ENCODE measurements at regions not wholly inside any gene's neighbourhood (a gene's known extent, or its start where the extent isn't known, plus 50 kb on each side); places are given as distances from the start of the nearest gene placed in this dataset.

GRCh38 chr11:28684011-28684586, 575.9 kb downstream of the METTL15 start:
- H3K27ac ChIP-seq (ENCODE audit: low read length), result no peak overlapping the region
- DNase-seq, result no peak
- no peaks in the 10 kb centered on the region for H3K4me1 ChIP-seq (ENCODE audit: control insufficient read depth, insufficient read depth, low read length)
- no peaks in the 10 kb centered on the region for H3K9me3 ChIP-seq (replicated peaks; ENCODE audit: control insufficient read depth, low read depth, low read length)
- H3K27me3 ChIP-seq (ENCODE audit: control insufficient read depth, insufficient read depth, low read length), result no peaks in the 10 kb centered on the region
- WGBS (ENCODE audit: insufficient coverage), result 13% methylated on average over 1 of the region's 4 CpGs
- H3K36me3 ChIP-seq (ENCODE audit: control insufficient read depth, insufficient read depth, low read length), result no peaks in the 10 kb centered on the region
- no peak overlapping the region for H3K4me3 ChIP-seq (ENCODE audit: low read length)

DNA sequence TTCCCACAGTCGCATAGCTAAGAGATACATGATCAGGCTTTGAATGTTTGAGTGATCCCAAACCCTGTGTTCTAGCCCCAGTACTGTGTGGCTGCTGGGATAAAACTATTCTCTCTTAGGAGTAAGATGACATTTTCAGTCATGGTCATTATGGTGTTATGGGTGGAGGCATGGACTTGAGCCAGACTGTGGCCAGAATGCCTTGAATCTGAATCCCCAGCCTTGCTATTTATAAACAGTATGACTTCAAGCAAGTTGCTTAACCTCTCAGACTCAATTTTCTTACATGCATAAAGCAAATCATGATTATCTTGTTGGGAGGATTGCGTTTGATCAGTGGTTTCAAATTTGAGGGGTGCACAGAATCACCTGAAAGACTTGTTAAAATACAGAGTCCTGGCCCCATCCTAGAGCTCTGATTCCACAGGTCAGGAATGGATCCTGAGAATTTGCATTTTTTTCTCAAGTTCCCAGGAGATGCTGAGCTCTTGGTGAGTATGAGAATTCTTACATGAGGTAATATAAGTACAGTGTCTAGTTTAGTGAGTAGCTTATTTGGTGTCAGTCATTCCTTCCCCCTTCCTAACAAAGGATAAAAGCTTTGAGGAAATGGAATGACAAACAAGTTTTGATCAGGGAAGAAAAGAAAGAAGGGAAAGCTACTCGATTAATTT, 571.7 kb downstream of the METTL15 start:
- no peak overlapping the region for H3K27ac ChIP-seq (ENCODE audit: low read length)
- H3K4me1 ChIP-seq (ENCODE audit: control insufficient read depth, insufficient read depth, low read length), result no peaks in the 10 kb centered on the region
- H3K36me3 ChIP-seq (ENCODE audit: control insufficient read depth, insufficient read depth, low read length), result no peaks in the 10 kb centered on the region
- WGBS (ENCODE audit: insufficient coverage), result 80% methylated on average over 1 of the region's 3 CpGs
- no peaks in the 10 kb centered on the region for H3K27me3 ChIP-seq (ENCODE audit: control insufficient read depth, insufficient read depth, low read length)
- DNase-seq, result no peak
- no peak overlapping the region for H3K4me3 ChIP-seq (ENCODE audit: low read length)
- no peaks in the 10 kb centered on the region for H3K9me3 ChIP-seq (replicated peaks; ENCODE audit: control insufficient read depth, low read depth, low read length)

DNA sequence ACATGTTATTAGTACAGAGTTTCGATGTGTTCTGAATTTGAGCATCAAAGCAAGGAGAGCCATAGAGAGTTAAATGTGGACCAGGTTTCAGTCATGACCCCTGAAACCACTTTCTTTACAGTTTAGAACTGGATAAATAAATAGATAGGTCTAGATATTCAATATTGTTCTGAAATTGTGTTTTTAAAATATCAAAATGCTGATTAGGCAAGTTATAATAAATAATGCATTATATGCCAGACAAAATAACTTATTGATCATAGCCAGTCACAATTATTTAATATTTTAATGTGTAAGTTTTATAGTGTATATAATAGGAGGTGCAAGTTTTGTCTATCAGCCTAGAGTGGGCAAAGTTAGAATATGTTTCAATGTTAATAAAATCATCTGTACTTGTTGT, 569.5 kb downstream of the METTL15 start:
- WGBS (ENCODE audit: insufficient coverage), result no CpG with 5 or more reads among the region's 1 CpG
- H3K9me3 ChIP-seq (replicated peaks; ENCODE audit: control insufficient read depth, low read depth, low read length), result no peaks in the 10 kb centered on the region
- no peaks in the 10 kb centered on the region for H3K27me3 ChIP-seq (ENCODE audit: control insufficient read depth, insufficient read depth, low read length)
- no peaks in the 10 kb centered on the region for H3K36me3 ChIP-seq (ENCODE audit: control insufficient read depth, insufficient read depth, low read length)
- no peaks in the 10 kb centered on the region for H3K4me1 ChIP-seq (ENCODE audit: control insufficient read depth, insufficient read depth, low read length)
- H3K4me3 ChIP-seq (ENCODE audit: low read length), result no peak overlapping the region
- H3K27ac ChIP-seq (ENCODE audit: low read length), result no peak overlapping the region
- no peak for DNase-seq

DNA sequence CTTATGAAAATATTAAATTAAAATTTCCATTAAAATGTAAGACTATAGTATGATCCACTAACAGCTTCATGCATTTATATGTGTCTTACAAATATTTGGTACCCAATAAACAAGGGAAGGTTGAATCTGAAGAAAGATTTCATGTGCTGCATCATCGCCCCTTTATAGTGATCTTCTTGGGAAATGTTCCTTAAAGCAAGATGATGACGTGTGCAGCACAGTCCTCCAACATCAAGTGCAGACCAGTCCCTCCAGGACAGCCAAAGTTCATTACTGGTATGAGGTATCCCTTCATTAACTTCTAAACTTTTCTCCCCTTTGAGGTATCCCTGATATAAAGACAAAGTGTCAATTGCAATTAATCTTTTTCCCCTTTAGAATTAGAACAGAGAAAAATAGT, 567.0 kb downstream of the METTL15 start:
- no CpG with 5 or more reads among the region's 2 CpGs for WGBS (ENCODE audit: insufficient coverage)
- H3K27me3 ChIP-seq (ENCODE audit: control insufficient read depth, insufficient read depth, low read length), result no peaks in the 10 kb centered on the region
- H3K27ac ChIP-seq (ENCODE audit: low read length), result no peak overlapping the region
- H3K9me3 ChIP-seq (replicated peaks; ENCODE audit: control insufficient read depth, low read depth, low read length), result no peaks in the 10 kb centered on the region
- H3K4me3 ChIP-seq (ENCODE audit: low read length), result no peak overlapping the region
- no peaks in the 10 kb centered on the region for H3K4me1 ChIP-seq (ENCODE audit: control insufficient read depth, insufficient read depth, low read length)
- DNase-seq, result no peak
- no peaks in the 10 kb centered on the region for H3K36me3 ChIP-seq (ENCODE audit: control insufficient read depth, insufficient read depth, low read length)

DNA sequence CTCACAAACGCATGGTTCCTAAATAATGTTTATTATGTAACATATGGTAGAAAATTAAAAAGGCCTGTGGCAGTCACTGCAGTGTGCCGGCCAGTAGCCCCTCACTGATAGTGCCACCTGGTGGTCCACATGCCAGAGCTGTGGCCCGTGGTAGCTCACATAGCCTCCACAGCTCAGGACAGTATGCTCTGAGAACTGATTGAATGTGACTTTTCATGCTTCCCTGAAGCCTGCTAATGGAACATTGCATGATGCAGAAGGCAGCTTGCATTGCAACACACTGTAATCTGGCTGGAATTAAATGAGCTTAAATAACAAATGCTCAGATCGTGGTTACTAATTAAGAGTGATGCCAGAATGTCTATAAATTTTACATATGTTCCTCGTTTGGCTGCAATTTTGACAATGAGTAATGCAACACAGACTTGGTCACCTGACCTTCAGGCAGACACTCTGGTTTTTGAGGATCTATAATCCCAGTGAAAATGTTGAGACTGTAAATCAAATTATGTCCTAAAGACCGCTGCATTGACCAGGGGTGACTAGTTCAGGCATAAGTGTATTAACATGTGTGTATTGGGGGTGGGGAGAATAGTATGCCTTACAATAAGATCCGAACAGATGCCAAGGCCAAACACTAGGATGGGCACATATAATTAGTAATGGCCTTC, 566.4 kb downstream of the METTL15 start:
- Histone ChIP-seq H3K9me3 (replicated peaks; ENCODE audit: control insufficient read depth, low read depth, low read length) (no peaks in the 10 kb centered on the region), H3K27me3 (ENCODE audit: control insufficient read depth, insufficient read depth, low read length) (no peaks in the 10 kb centered on the region), H3K4me1 (ENCODE audit: control insufficient read depth, insufficient read depth, low read length) (no peaks in the 10 kb centered on the region), H3K4me3 (ENCODE audit: low read length) (no peak overlapping the region), H3K27ac (ENCODE audit: low read length) (no peak overlapping the region), H3K36me3 (ENCODE audit: control insufficient read depth, insufficient read depth, low read length) (no peaks in the 10 kb centered on the region)
- WGBS (ENCODE audit: insufficient coverage), result 21% methylated on average over 4 of the region's 7 CpGs
- peak; percentile 22 for DNase-seq

- Histone ChIP-seq H3K36me3 (ENCODE audit: control insufficient read depth, insufficient read depth, low read length) (no peaks in the 10 kb centered on the region), H3K4me1 (ENCODE audit: control insufficient read depth, insufficient read depth, low read length) (no peaks in the 10 kb centered on the region), H3K27me3 (ENCODE audit: control insufficient read depth, insufficient read depth, low read length) (no peaks in the 10 kb centered on the region), H3K4me3 (ENCODE audit: low read length) (no peak overlapping the region), H3K9me3 (replicated peaks; ENCODE audit: control insufficient read depth, low read depth, low read length) (no peaks in the 10 kb centered on the region), H3K27ac (ENCODE audit: low read length) (no peak overlapping the region)
- DNase-seq, result no peak
- WGBS (ENCODE audit: insufficient coverage), result 57% methylated on average over 1 of the region's 11 CpGs
Observed at GRCh38 chr11:28673691-28674432, 565.7 kb downstream of the METTL15 start.

DNA sequence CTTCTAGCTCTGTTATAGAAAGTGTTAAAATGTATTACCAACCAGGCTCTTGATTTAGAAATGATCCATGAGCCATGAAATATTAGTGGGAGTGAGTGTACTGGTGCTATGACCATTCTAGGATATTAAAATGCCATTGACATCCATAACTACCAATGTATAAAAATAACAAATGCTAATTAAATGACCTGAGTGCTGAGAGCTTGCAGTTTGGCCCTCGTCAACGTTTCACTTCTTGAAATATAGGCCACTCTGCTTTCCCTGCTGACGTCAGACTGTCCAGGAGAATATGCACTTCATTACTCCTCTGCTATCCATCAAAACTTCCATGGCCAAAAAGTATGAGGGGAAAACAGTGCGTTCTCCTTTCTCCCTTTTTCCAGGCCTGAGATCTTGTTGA, 563.1 kb downstream of the METTL15 start:
- DNase-seq, result peak; percentile 32
- Histone ChIP-seq H3K27ac (ENCODE audit: low read length) (no peak overlapping the region), H3K36me3 (ENCODE audit: control insufficient read depth, insufficient read depth, low read length) (no peaks in the 10 kb centered on the region), H3K27me3 (ENCODE audit: control insufficient read depth, insufficient read depth, low read length) (no peaks in the 10 kb centered on the region), H3K9me3 (replicated peaks; ENCODE audit: control insufficient read depth, low read depth, low read length) (no peaks in the 10 kb centered on the region), H3K4me3 (ENCODE audit: low read length) (no peak overlapping the region), H3K4me1 (ENCODE audit: control insufficient read depth, insufficient read depth, low read length) (no peaks in the 10 kb centered on the region)
- WGBS (ENCODE audit: insufficient coverage), result 49% methylated on average over 3 of the region's 4 CpGs

- H3K27ac ChIP-seq (ENCODE audit: low read length), result no peak overlapping the region
- no peak for DNase-seq
- H3K9me3 ChIP-seq (replicated peaks; ENCODE audit: control insufficient read depth, low read depth, low read length), result no peaks in the 10 kb centered on the region
- WGBS (ENCODE audit: insufficient coverage), result 34% methylated on average over 5 of the region's 6 CpGs
- H3K27me3 ChIP-seq (ENCODE audit: control insufficient read depth, insufficient read depth, low read length), result no peaks in the 10 kb centered on the region
- no peak overlapping the region for H3K4me3 ChIP-seq (ENCODE audit: low read length)
- no peaks in the 10 kb centered on the region for H3K4me1 ChIP-seq (ENCODE audit: control insufficient read depth, insufficient read depth, low read length)
- H3K36me3 ChIP-seq (ENCODE audit: control insufficient read depth, insufficient read depth, low read length), result no peaks in the 10 kb centered on the region
Observed at GRCh38 chr11:28666632-28667031, 558.4 kb downstream of the METTL15 start.

GRCh38 chr11:28659716-28660348, 551.6 kb downstream of the METTL15 start:
- no peaks in the 10 kb centered on the region for H3K36me3 ChIP-seq (ENCODE audit: control insufficient read depth, insufficient read depth, low read length)
- WGBS (ENCODE audit: insufficient coverage), result no CpG with 5 or more reads among the region's 1 CpG
- H3K4me1 ChIP-seq (ENCODE audit: control insufficient read depth, insufficient read depth, low read length), result no peaks in the 10 kb centered on the region
- no peak for DNase-seq
- no peak overlapping the region for H3K4me3 ChIP-seq (ENCODE audit: low read length)
- H3K27ac ChIP-seq (ENCODE audit: low read length), result no peak overlapping the region
- no peaks in the 10 kb centered on the region for H3K27me3 ChIP-seq (ENCODE audit: control insufficient read depth, insufficient read depth, low read length)
- no peaks in the 10 kb centered on the region for H3K9me3 ChIP-seq (replicated peaks; ENCODE audit: control insufficient read depth, low read depth, low read length)
